H1 (cell line): ENCODE measurements at regions not wholly inside any gene's neighbourhood (a gene's known extent, or its start where the extent isn't known, plus 50 kb on each side); places are given as distances from the start of the nearest gene placed in this dataset.

Experiments used
- CTCF ChIA-PET: fragments of 300-600 bp; sonication (Branson Sonifier 250); formaldehyde crosslinking; loops from one replicate; lab custom pipeline; 2021; ENCODE audit not compliant: partially characterized antibody; lab: Charles Lee
- POLR2A ChIA-PET: fragments of 300-600 bp; sonication (Branson Sonifier 250); formaldehyde crosslinking; loops from one replicate; lab custom pipeline; 2021; ENCODE audit warnings: inconsistent platforms; ENCODE audit not compliant: partially characterized antibody; lab: Charles Lee
- DNase-seq, 2 experiments: peaks; one replicate each; pipeline versions ENCODE4 v3.0.0 to v3.0.0-alpha.2; 2010 to 2022; ENCODE audit warnings: low spot score in 2 of 2, low read depth in 1 of 2, mixed read lengths in 1 of 2
- FAIRE-seq: peaks from 2 replicates; lab custom pipeline; 2011; peaks lifted over from hg19 to GRCh38; lab: Jason Lieb, UNC
- H2AFZ ChIP-seq: 2 replicates; pipeline ENCODE4 v1.8.1; 2012; ENCODE audit warnings: low read length, inconsistent platforms
- H2AK5ac ChIP-seq: 2 replicates; pipeline ENCODE4 v1.6.1; 2013; ENCODE audit warnings: low read depth, low read length
- H2BK120ac ChIP-seq: replicated peaks from 2 replicates; pipeline ENCODE3; 2013; ENCODE audit warnings: low read depth, low read length, inconsistent platforms
- H2BK12ac ChIP-seq: 2 replicates; pipeline ENCODE4 v1.6.1; 2013; ENCODE audit warnings: low read depth, low read length
- H2BK15ac ChIP-seq: 2 replicates; pipeline ENCODE4 v1.6.1; 2013; ENCODE audit warnings: low read length
- H2BK20ac ChIP-seq: 2 replicates; pipeline ENCODE4 v1.6.1; 2013; ENCODE audit warnings: low read length
- H2BK5ac ChIP-seq: 2 replicates; pipeline ENCODE4 v1.6.1; 2013; ENCODE audit warnings: low read depth, low read length
- H3K14ac ChIP-seq: 2 replicates; pipeline ENCODE4 v1.6.1; 2013; ENCODE audit warnings: inconsistent platforms; ENCODE audit not compliant: insufficient read length
- H3K18ac ChIP-seq: 2 replicates; pipeline ENCODE4 v1.6.1; 2013; ENCODE audit warnings: low read length; ENCODE audit errors: extremely low read depth
- H3K23ac ChIP-seq: 2 replicates; pipeline ENCODE4 v1.6.1; 2013; ENCODE audit warnings: inconsistent platforms; ENCODE audit not compliant: insufficient read length
- H3K23me2 ChIP-seq: 2 replicates; pipeline ENCODE4 v1.6.1; 2013; ENCODE audit warnings: low read depth, low read length
- H3K27ac ChIP-seq: 2 replicates; pipeline ENCODE4 v1.6.1; 2011; ENCODE audit warnings: low read depth, low read length, inconsistent platforms
- H3K27me3 ChIP-seq, 4 experiments: replicated peaks in 1 of 4; 1 replicate in 1 of 4; 2 replicates in 3 of 4; pipeline versions ENCODE4 v1.6.1 to v1.8.1; 2011 to 2013; ENCODE audit warnings: low read length in 3 of 4, mild to moderate bottlenecking in 3 of 4, inconsistent platforms in 2 of 4, mixed read lengths in 2 of 4, moderate library complexity in 1 of 4; ENCODE audit not compliant: control insufficient read depth in 3 of 4, insufficient read depth in 3 of 4; ENCODE audit errors: extremely low read depth in 1 of 4
- H3K36me3 ChIP-seq, 4 experiments: 2 replicates each; pipeline versions ENCODE4 v1.6.1 to v1.8.1; 2011 to 2013; ENCODE audit warnings: mild to moderate bottlenecking in 4 of 4, low read length in 3 of 4, moderate library complexity in 2 of 4, control low read depth in 1 of 4, inconsistent platforms in 1 of 4; ENCODE audit not compliant: insufficient read depth in 4 of 4, control insufficient read depth in 2 of 4
- H3K4ac ChIP-seq: replicated peaks from 2 replicates; pipeline ENCODE3; 2013; ENCODE audit warnings: low read length, low read depth, mixed read lengths, inconsistent platforms; ENCODE audit not compliant: insufficient read length
- H3K4me1 ChIP-seq, 4 experiments: replicated peaks in 1 of 4; 1 replicate in 1 of 4; 2 replicates in 3 of 4; pipeline versions ENCODE4 v1.6.1 to v1.8.1; 2011 to 2013; ENCODE audit warnings: low read length in 3 of 4, inconsistent platforms in 2 of 4, mixed read lengths in 1 of 4; ENCODE audit not compliant: insufficient read depth in 4 of 4, control insufficient read depth in 3 of 4
- H3K4me2 ChIP-seq, 2 experiments: 2 replicates each; pipeline versions ENCODE4 v1.6.1 to v1.8.1; 2011 to 2013; ENCODE audit warnings: low read depth in 2 of 2, low read length in 2 of 2, control low read depth in 1 of 2, inconsistent platforms in 1 of 2, mild to moderate bottlenecking in 1 of 2; ENCODE audit not compliant: insufficient read depth in 1 of 2
- H3K4me3 ChIP-seq, 4 experiments: fragments of 200-600, 300-600 bp in 1 of 4; sonication (generic), shearing (Covaris generic), sonication (Bioruptor Twin) in 1 of 4; 2 replicates each; pipeline versions ENCODE4 v1.5.1 to v1.8.1; 2011 to 2016; ENCODE audit warnings: low read length in 4 of 4, low read depth in 3 of 4, control low read depth in 2 of 4, inconsistent platforms in 2 of 4, mild to moderate bottlenecking in 2 of 4, mixed read lengths in 1 of 4, moderate library complexity in 1 of 4; ENCODE audit not compliant: insufficient read depth in 2 of 4; ENCODE audit errors: extremely low read depth in 1 of 4
- H3K56ac ChIP-seq: replicated peaks from 2 replicates; pipeline ENCODE3; 2013; ENCODE audit warnings: low read depth, mild to moderate bottlenecking, mixed read lengths, low read length, inconsistent platforms; ENCODE audit not compliant: insufficient read length
- H3K79me1 ChIP-seq: 2 replicates; pipeline ENCODE4 v1.6.1; 2013; ENCODE audit warnings: low read depth, low read length, control low read depth
- H3K79me2 ChIP-seq, 2 experiments: 2 replicates each; pipeline versions ENCODE4 v1.6.1 to v1.8.1; 2012 to 2013; ENCODE audit warnings: low read length in 2 of 2, mild to moderate bottlenecking in 2 of 2, inconsistent platforms in 1 of 2; ENCODE audit not compliant: insufficient read depth in 2 of 2, control insufficient read depth in 1 of 2
- H3K9ac ChIP-seq, 4 experiments: replicated peaks in 1 of 4; 1 replicate in 1 of 4; 2 replicates in 3 of 4; pipeline versions ENCODE4 v1.6.1 to v1.8.1; 2011 to 2013; ENCODE audit warnings: low read depth in 3 of 4, low read length in 3 of 4, control low read depth in 2 of 4, mild to moderate bottlenecking in 2 of 4, moderate library complexity in 2 of 4, inconsistent platforms in 1 of 4; ENCODE audit errors: extremely low read depth in 1 of 4
- H3K9me3 ChIP-seq, 2 experiments: 2 replicates each; pipeline versions ENCODE4 v1.6.1 to v1.8.1; 2012 to 2013; ENCODE audit warnings: mild to moderate bottlenecking in 2 of 2, moderate library complexity in 2 of 2, control low read depth in 1 of 2, inconsistent platforms in 1 of 2, low read depth in 1 of 2, low read length in 1 of 2, mixed read lengths in 1 of 2; ENCODE audit not compliant: insufficient read depth in 2 of 2
- H4K20me1 ChIP-seq, 2 experiments: replicated peaks in 1 of 2; 2 replicates each; pipeline versions ENCODE3 to v1.8.1; 2011 to 2013; ENCODE audit warnings: inconsistent platforms in 2 of 2, low read length in 2 of 2, mild to moderate bottlenecking in 1 of 2; ENCODE audit not compliant: insufficient read depth in 2 of 2, control insufficient read depth in 1 of 2
- H4K5ac ChIP-seq: 2 replicates; pipeline ENCODE4 v1.6.1; 2013; ENCODE audit warnings: low read length, low read depth, mixed read lengths, inconsistent platforms; ENCODE audit not compliant: insufficient read length
- H4K8ac ChIP-seq: 2 replicates; pipeline ENCODE4 v1.8.0; 2013; ENCODE audit warnings: mild to moderate bottlenecking, moderate library complexity, low read length, inconsistent platforms; ENCODE audit not compliant: insufficient read depth; ENCODE audit errors: extremely low read depth
- H4K91ac ChIP-seq: replicated peaks from 2 replicates; pipeline ENCODE3; 2013; ENCODE audit warnings: low read length, mixed read lengths, inconsistent platforms; ENCODE audit not compliant: insufficient read length
- BACH1 ChIP-seq: IDR thresholded peaks from 2 replicates; pipeline ENCODE4 v1.6.1; 2012; ENCODE audit warnings: low read length, improper control_type of control experiment
- CREB1 ChIP-seq: IDR thresholded peaks from 2 replicates; pipeline ENCODE4 v1.6.1; 2012; ENCODE audit warnings: inconsistent platforms
- HDAC2 ChIP-seq, 2 experiments: fragments of 300-600 bp in 1 of 2; sonication (generic) in 1 of 2; IDR thresholded peaks; 2 replicates each; pipeline ENCODE4 v1.6.1; 2011 to 2012; ENCODE audit warnings: low read depth in 2 of 2, low read length in 2 of 2, mild to moderate bottlenecking in 2 of 2, moderate library complexity in 2 of 2, borderline replicate concordance in 1 of 2, inconsistent platforms in 1 of 2
- KDM1A ChIP-seq: fragments of 200-600, 300-600 bp; sonication (generic); IDR thresholded peaks from 2 replicates; pipeline ENCODE4 v1.7.1; 2016; ENCODE audit warnings: mild to moderate bottlenecking, low read length, borderline replicate concordance
- NANOG ChIP-seq: IDR thresholded peaks from 2 replicates; pipeline ENCODE4 v1.6.1; 2011; ENCODE audit warnings: low read length, low read depth, mild to moderate bottlenecking, inconsistent platforms; ENCODE audit not compliant: insufficient read depth, poor library complexity, severe bottlenecking
- PHF8 ChIP-seq: fragments of 200-600 bp; sonication (generic); conservative IDR thresholded peaks from 2 replicates; pipeline ENCODE4 v1.7.1; 2012; ENCODE audit warnings: low read depth, mild to moderate bottlenecking, inconsistent platforms, low read length, moderate library complexity
- POLR2A ChIP-seq, 2 experiments: IDR thresholded peaks; 1 replicate in 1 of 2; 2 replicates in 1 of 2; pipeline ENCODE4 v1.6.1; 2011; ENCODE audit warnings: low read depth in 2 of 2, low read length in 2 of 2, mild to moderate bottlenecking in 2 of 2; ENCODE audit errors: control extremely low read depth in 1 of 2
- RNF2 ChIP-seq: fragments of 200-900, 300-1000 bp; sonication (generic); IDR thresholded peaks from 2 replicates; pipeline ENCODE4 v1.7.1; 2016; ENCODE audit warnings: borderline replicate concordance, low read depth, mild to moderate bottlenecking, antibody characterized with exemption, low read length; ENCODE audit not compliant: poor library complexity, severe bottlenecking; ENCODE audit errors: missing control alignments
- SAP30 ChIP-seq: fragments of 300-600 bp; sonication (generic); IDR thresholded peaks from 2 replicates; pipeline ENCODE4 v1.7.1; 2012; ENCODE audit warnings: low read length, moderate library complexity, mild to moderate bottlenecking, inconsistent platforms; ENCODE audit not compliant: insufficient read depth, insufficient replicate concordance
- SP4 ChIP-seq: IDR thresholded peaks from 2 replicates; pipeline ENCODE4 v1.6.1; 2012; ENCODE audit warnings: low read length, inconsistent platforms
- SUZ12 ChIP-seq: fragments of 200-600 bp; sonication (generic); IDR thresholded peaks from 2 replicates; pipeline ENCODE4 v1.6.1; 2012; ENCODE audit warnings: mild to moderate bottlenecking, inconsistent platforms, low read length, moderate library complexity, mixed read lengths
- TBP ChIP-seq: IDR thresholded peaks from 2 replicates; pipeline ENCODE4 v1.6.1; 2011; ENCODE audit warnings: low read depth, low read length, improper control_type of control experiment
- USF2 ChIP-seq: IDR thresholded peaks from 2 replicates; pipeline ENCODE4 v1.6.1; 2011; ENCODE audit warnings: low read length, improper control_type of control experiment
- WGBS, 2 experiments: shearing (Covaris generic) in 1 of 2; methylation state at CpG; one replicate each; pipeline versions ENCODE4 v1.1.6 to v1.1.7; 2013 to 2015; ENCODE audit warnings: low lambda C conversion rate in 2 of 2, mixed read lengths in 2 of 2, inconsistent platforms in 1 of 2, low coverage in 1 of 2, missing lambda C conversion rate in 1 of 2; ENCODE audit not compliant: insufficient replicate concordance in 2 of 2, insufficient coverage in 1 of 2, insufficient read length in 1 of 2; ENCODE audit errors: extremely low coverage in 1 of 2, missing lambda C conversion rate in 1 of 2; 5-methylcytosine and 5-hydroxymethylcytosine counted together

GRCh38 chrX:82335772-82336171 is 1133.9 kb downstream of the SH3BGRL start:
- H2BK15ac ChIP-seq, result no peak overlapping the region
- H2AFZ ChIP-seq, result no peak overlapping the region
- DNase-seq, result no peak
- H3K14ac ChIP-seq, result no peak overlapping the region
- H3K9me3 ChIP-seq, result no peaks in the 10 kb centered on the region
- no peak overlapping the region for H3K56ac ChIP-seq
- H2BK12ac ChIP-seq, result no peak overlapping the region
- H3K4ac ChIP-seq, result no peak overlapping the region
- no peak overlapping the region for H3K4me2 ChIP-seq
- CTCF ChIA-PET, result no interaction called here
- no peak overlapping the region for H3K18ac ChIP-seq
- H2AK5ac ChIP-seq, result no peak overlapping the region
- H3K23me2 ChIP-seq, result no peaks in the 10 kb centered on the region
- H4K5ac ChIP-seq, result no peak overlapping the region
- no peaks in the 10 kb centered on the region for H3K27me3 ChIP-seq
- no peak overlapping the region for H3K4me3 ChIP-seq
- no peaks in the 10 kb centered on the region for H3K4me1 ChIP-seq
- no peaks in the 10 kb centered on the region for H4K20me1 ChIP-seq
- no peak overlapping the region for H3K9ac ChIP-seq
- H3K79me1 ChIP-seq, result no peaks in the 10 kb centered on the region
- H2BK20ac ChIP-seq, result no peak overlapping the region
- H3K27ac ChIP-seq, result no peak overlapping the region
- H3K23ac ChIP-seq, result no peak overlapping the region
- no peak for FAIRE-seq
- H2BK120ac ChIP-seq, result no peak overlapping the region
- no peaks in the 10 kb centered on the region for H3K36me3 ChIP-seq
- no peak overlapping the region for H4K8ac ChIP-seq
- H4K91ac ChIP-seq, result no peak overlapping the region
- no peak overlapping the region for H2BK5ac ChIP-seq
- no peaks in the 10 kb centered on the region for H3K79me2 ChIP-seq
- POLR2A ChIA-PET, result no interaction called here
- WGBS, 2 experiments, result 80% methylated on average over 1 of the region's 1 CpG; no CpG with 5 or more reads in 1 of the 2 experiments
- TF ChIP-seq RNF2, result no peak
- no peak for TF ChIP-seq SAP30
- no peak for TF ChIP-seq KDM1A
- no peak for TF ChIP-seq TBP
- no peak for TF ChIP-seq PHF8
- no peak for TF ChIP-seq NANOG
- no peak for TF ChIP-seq SP4
- no peak for TF ChIP-seq BACH1
- no peak for TF ChIP-seq SUZ12
- no peak for TF ChIP-seq POLR2A (IDR thresholded peaks at IDR 0.05; ENCODE audit: control extremely low read depth in 1 of 2, low read depth in 2 of 2, low read length in 2 of 2)
- no peak for TF ChIP-seq HDAC2 (IDR thresholded peaks at IDR 0.05; ENCODE audit: borderline replicate concordance in 1 of 2, low read depth in 2 of 2, low read length in 2 of 2)
- no peak for TF ChIP-seq CREB1
- no peak for TF ChIP-seq USF2
